Spleen (tissue), 11 donors: ENCODE measurements at regions not wholly inside any gene's neighbourhood (a gene's known extent, or its start where the extent isn't known, plus 50 kb on each side); places are given as distances from the start of the nearest gene placed in this dataset.

Source experiments
- DNase-seq: peaks from one replicate; pipeline ENCODE4 v3.0.0-alpha.2; 2020
- H3K27ac ChIP-seq, 8 donors: fragments of 200-600 bp; sonication (generic) in 7 of 8; 1 replicate in 4 of 8; 2 replicates in 4 of 8; pipeline versions ENCODE4 v1.5.0 to v1.8.0; 2016 to 2021; ENCODE audit warnings: inconsistent platforms in 4 of 8, mild to moderate bottlenecking in 4 of 8, moderate library complexity in 1 of 8
- H3K27me3 ChIP-seq, 7 donors: fragments of 200-600 bp; sonication (generic) in 6 of 7; replicated peaks in 1 of 7; 1 replicate in 4 of 7; 2 replicates in 3 of 7; pipeline versions ENCODE4 v1.5.0 to v1.8.0; 2016 to 2021; ENCODE audit warnings: inconsistent platforms in 3 of 7, mild to moderate bottlenecking in 1 of 7
- H3K36me3 ChIP-seq, 6 donors: fragments of 200-600 bp; sonication (generic) in 5 of 6; 1 replicate in 4 of 6; 2 replicates in 2 of 6; pipeline versions ENCODE4 v1.5.0 to v1.8.0; 2016 to 2021; ENCODE audit warnings: inconsistent platforms in 2 of 6
- H3K4me1 ChIP-seq, 6 donors: fragments of 200-600 bp; sonication (generic) in 5 of 6; 1 replicate in 3 of 6; 2 replicates in 3 of 6; pipeline versions ENCODE4 v1.5.0 to v1.8.0; 2016 to 2021; ENCODE audit warnings: inconsistent platforms in 3 of 6
- H3K4me3 ChIP-seq, 8 donors: fragments of 200-600 bp; sonication (generic) in 7 of 8; 1 replicate in 4 of 8; 2 replicates in 4 of 8; pipeline versions ENCODE4 v1.5.0 to v1.8.0; 2016 to 2021; ENCODE audit warnings: inconsistent platforms in 4 of 8, mild to moderate bottlenecking in 4 of 8, moderate library complexity in 2 of 8
- H3K9me3 ChIP-seq, 8 donors: fragments of 200-600 bp; sonication (generic) in 7 of 8; 1 replicate in 4 of 8; 2 replicates in 4 of 8; pipeline versions ENCODE4 v1.5.0 to v1.8.0; 2016 to 2021; ENCODE audit warnings: inconsistent platforms in 4 of 8
- POLR2A ChIP-seq, 3 donors: fragments of 450-650 bp; IDR thresholded peaks; one replicate each; pipeline ENCODE4 v1.5.1; 2017; ENCODE audit warnings: antibody characterized with exemption in 3 of 3, mild to moderate bottlenecking in 1 of 3
- POLR2AphosphoS5 ChIP-seq, 3 donors: sonication (generic); formaldehyde crosslinking; IDR thresholded peaks; one replicate each; pipeline ENCODE4 v1.5.1; 2017; ENCODE audit warnings: antibody characterized with exemption in 3 of 3
- WGBS, 5 donors: extraction: QIAGEN DNeasy Blood & Tissue Kit in 3 of 5; methylation state at CpG; one replicate each; pipeline versions ENCODE4 v1.1.5 to v1.1.7; 2013 to 2018; 5-methylcytosine and 5-hydroxymethylcytosine counted together
- intact Hi-C: fragments of 100-400 bp; cut with DNase I; formaldehyde crosslinking; loops from one replicate; pipeline ENCODE4 v1.15.0; 2023; ENCODE audit warnings: low total_unique reads
- TF ChIP-seq, protein P1 (sequence below), 11 experiments: fragments of 200-600 bp in 7 of 11; fragments of 450-650 bp in 4 of 11; sonication (generic) in 4 of 11; IDR thresholded peaks in 8 of 11; conservative IDR thresholded peaks in 3 of 11; 1 replicate in 7 of 11; 2 replicates in 4 of 11; pipeline versions ENCODE4 v1.4.0 to v1.8.0; 2016 to 2021; ENCODE audit warnings: antibody characterized with exemption in 11 of 11, inconsistent platforms in 4 of 11, mild to moderate bottlenecking in 1 of 11
- donor health status: healthy with polysubstance abuse.
- donor health status: DM: no; HTN: no; CAD: no; lungs with moderate emphysema.
- donor health status: DM: no; HTN: no; CAD: no.
- donor health status: Bipolar disorder and iron deficiency.
- donor health status: healthy.
- donor health status: DM: no; HTN: no; CAD: no.
- donor health status: DM: yes; HTN: yes; CAD: no.

DNA sequence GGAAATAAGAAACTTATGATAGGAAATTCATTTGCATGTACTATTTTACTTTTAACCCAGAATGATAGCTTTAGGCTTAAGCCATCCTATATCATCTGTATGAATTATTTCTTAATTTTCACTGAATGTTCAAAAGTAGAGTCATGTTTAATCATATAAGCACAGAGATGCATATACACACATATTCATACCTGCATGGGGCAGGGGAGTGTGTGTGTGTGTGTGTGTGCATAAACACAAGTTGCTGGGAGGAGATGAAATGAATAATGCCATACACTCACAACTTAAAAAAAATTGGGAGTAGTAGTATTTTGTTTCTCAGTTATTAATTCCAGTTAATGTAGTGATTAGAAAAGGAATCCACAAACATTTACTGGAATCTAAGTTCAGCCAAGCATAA, 83.1 kb upstream of the IKZF1 start:
- Histone ChIP-seq H3K4me1 (peaks cover 0 to 57% (median 18%) of the 10 kb centered on the region in 6 donors), H3K27ac (peak overlapping the region in 6 of 8 donors; percentile 65 to 94 (median 84)), H3K4me3 (no peak overlapping the region), H3K9me3 (peaks cover 0 to 35% (median 26%) of the 10 kb centered on the region in 8 donors), H3K36me3 (no peaks in the 10 kb centered on the region), H3K27me3 (no peaks in the 10 kb centered on the region)
- DNase-seq = no peak
- intact Hi-C loops = no loop called here
- TF ChIP-seq POLR2A (IDR thresholded peaks at IDR 0.05) = no peak
- TF ChIP-seq POLR2AphosphoS5 (IDR thresholded peaks at IDR 0.05) = no peak
- TF ChIP-seq, protein P1, sequence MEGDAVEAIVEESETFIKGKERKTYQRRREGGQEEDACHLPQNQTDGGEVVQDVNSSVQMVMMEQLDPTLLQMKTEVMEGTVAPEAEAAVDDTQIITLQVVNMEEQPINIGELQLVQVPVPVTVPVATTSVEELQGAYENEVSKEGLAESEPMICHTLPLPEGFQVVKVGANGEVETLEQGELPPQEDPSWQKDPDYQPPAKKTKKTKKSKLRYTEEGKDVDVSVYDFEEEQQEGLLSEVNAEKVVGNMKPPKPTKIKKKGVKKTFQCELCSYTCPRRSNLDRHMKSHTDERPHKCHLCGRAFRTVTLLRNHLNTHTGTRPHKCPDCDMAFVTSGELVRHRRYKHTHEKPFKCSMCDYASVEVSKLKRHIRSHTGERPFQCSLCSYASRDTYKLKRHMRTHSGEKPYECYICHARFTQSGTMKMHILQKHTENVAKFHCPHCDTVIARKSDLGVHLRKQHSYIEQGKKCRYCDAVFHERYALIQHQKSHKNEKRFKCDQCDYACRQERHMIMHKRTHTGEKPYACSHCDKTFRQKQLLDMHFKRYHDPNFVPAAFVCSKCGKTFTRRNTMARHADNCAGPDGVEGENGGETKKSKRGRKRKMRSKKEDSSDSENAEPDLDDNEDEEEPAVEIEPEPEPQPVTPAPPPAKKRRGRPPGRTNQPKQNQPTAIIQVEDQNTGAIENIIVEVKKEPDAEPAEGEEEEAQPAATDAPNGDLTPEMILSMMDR (IDR thresholded peaks at IDR 0.05 in 8 of 11, conservative IDR thresholded peaks at IDR 0.05 in 3 of 11) = no peak

DNA sequence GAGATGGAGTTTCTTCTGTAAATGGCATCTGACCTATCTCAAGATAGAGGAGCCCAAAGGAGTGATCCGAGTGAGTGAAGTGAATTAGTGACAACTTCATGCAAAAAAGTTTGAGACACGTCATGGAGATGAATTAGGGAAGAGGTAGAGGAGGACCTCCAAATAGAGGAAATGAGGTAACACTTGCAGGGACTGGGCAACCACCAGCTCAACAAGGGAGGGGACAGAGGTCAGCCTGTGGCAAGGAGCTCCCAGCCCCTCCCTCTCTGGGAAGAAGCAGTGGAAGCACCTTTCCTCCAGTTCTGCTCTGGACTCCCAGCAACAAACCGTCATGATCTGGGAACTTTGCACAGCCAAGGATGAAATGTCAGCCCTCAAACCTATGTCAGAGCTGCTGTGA, 83.5 kb upstream of the IKZF1 start:
- intact Hi-C loops = no loop called here
- peaks cover 0 to 57% (median 18%) of the 10 kb centered on the region in 6 donors for H3K4me1 ChIP-seq
- peaks cover 0 to 35% (median 26%) of the 10 kb centered on the region in 8 donors for H3K9me3 ChIP-seq
- WGBS, 5 donors = 51 to 71% (median 65%) methylated on average over 3 of the region's 3 CpGs
- no peak for TF ChIP-seq POLR2A (IDR thresholded peaks at IDR 0.05)
- TF ChIP-seq POLR2AphosphoS5 (IDR thresholded peaks at IDR 0.05) = peak in 1 of 3 donors; percentile 49
- no peaks in the 10 kb centered on the region for H3K27me3 ChIP-seq
- H3K27ac ChIP-seq = peak overlapping the region in 7 of 8 donors; percentile 57 to 94 (median 84)
- H3K4me3 ChIP-seq = peak overlapping the region in 1 of 8 donors; percentile 50
- DNase-seq = no peak
- no peaks in the 10 kb centered on the region for H3K36me3 ChIP-seq

DNA sequence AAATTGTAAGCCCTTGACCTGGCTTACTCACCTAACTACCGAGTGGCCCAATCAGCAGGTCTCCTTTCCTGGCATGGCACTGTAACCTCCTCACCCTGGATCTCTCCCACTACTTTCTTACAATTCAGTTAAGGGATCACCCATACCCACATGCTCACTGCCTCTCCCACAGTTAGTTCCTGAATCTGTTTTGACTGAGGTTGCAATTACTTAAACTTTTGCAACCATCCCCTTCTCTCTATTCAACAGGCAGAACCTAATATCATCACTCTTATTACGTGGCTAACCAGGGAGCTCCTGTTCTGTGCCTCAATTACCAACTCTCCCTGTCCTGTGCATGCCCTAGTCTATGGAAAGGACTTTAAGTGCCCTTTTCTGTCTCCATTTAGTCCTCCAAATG, 84.2 kb upstream of the IKZF1 start:
- no peak for DNase-seq
- TF ChIP-seq, protein P1 (IDR thresholded peaks at IDR 0.05 in 8 of 11, conservative IDR thresholded peaks at IDR 0.05 in 3 of 11) = no peak
- no peak for TF ChIP-seq POLR2A (IDR thresholded peaks at IDR 0.05)
- TF ChIP-seq POLR2AphosphoS5 (IDR thresholded peaks at IDR 0.05) = no peak
- WGBS, 5 donors = 51 to 75% (median 61%) methylated on average over 2 of the region's 2 CpGs
- intact Hi-C loops = no loop called here
- Histone ChIP-seq H3K27ac (peak overlapping the region in 7 of 8 donors; percentile 57 to 94 (median 84)), H3K27me3 (no peaks in the 10 kb centered on the region), H3K36me3 (no peaks in the 10 kb centered on the region), H3K9me3 (peaks cover 0 to 35% (median 26%) of the 10 kb centered on the region in 8 donors), H3K4me3 (peak overlapping the region in 1 of 8 donors; percentile 50), H3K4me1 (peaks cover 0 to 62% (median 18%) of the 10 kb centered on the region in 6 donors)

DNA sequence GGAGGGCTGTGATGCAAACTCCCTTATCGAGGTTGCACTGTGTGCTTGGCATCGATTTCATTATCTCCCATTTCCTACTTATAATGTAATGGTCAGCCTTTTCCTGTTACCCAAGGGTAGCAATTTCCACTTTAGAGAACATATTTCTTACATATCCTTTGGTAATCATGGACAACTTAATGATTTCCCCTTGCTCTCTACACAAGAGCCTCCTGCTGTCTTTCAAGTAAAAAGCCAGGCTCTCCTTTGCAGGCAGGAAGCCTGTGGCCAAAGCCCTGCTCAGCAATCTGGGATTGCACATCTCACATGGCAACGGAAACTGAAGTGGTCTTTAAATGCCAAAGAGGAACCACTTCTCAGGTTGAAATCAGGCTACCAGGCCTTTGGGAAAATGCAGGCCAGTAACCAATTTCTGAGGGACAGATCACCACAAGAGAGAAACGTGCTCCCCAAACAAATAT, 86.7 kb upstream of the IKZF1 start:
- Histone ChIP-seq H3K4me3 (no peak overlapping the region), H3K27ac (peak overlapping the region in 4 of 8 donors; percentile 47 to 94 (median 72)), H3K27me3 (no peaks in the 10 kb centered on the region), H3K4me1 (peaks cover 3 to 86% (median 32%) of the 10 kb centered on the region in 6 donors), H3K9me3 (peaks cover 0 to 22% (median 18%) of the 10 kb centered on the region in 8 donors), H3K36me3 (no peaks in the 10 kb centered on the region)
- 16 to 28% (median 22%) methylated on average over 4 of the region's 4 CpGs for WGBS, 5 donors
- TF ChIP-seq, protein P1 (IDR thresholded peaks at IDR 0.05 in 8 of 11, conservative IDR thresholded peaks at IDR 0.05 in 3 of 11) = no peak
- no peak for TF ChIP-seq POLR2AphosphoS5 (IDR thresholded peaks at IDR 0.05)
- DNase-seq = no peak
- intact Hi-C loops = no loop called here
